ENCODE measurements at regions not wholly inside any gene's neighbourhood (a gene's known extent, or its start where the extent isn't known, plus 50 kb on each side); places are given as distances from the start of the nearest gene placed in this dataset.

DNA sequence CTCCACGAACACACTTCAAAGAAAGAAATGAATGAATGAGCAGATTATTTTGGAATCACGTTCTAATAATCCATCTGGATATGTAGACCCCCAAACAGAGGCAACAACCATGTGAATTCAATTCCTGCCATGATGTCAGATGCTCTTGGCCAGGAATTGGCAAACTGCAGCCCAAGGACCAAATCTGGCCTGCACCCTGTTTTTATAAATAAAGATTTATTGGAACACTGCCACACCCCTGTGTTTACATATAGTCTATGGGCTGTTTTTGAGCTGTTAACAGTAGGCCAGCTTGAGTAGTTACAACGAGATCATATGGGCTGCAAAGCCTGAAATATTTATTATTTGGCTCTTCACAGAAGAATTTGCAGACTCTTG, 336.0 kb upstream of the ZFHX3 start:
- DNase-seq (ENCODE audit: low spot score) (no peak), FAIRE-seq (no peak), ATAC-seq (no peak)
- intact Hi-C loops (cut with micrococcal nuclease; ENCODE audit: unreplicated experiment) (no loop called here), in situ Hi-C loops (cut with HindIII; ENCODE audit: extremely low pct_ligation_motif_present, low pct_unique_long_range_greater_than_20kb) (no loop called here)
- no TSS peak for BruUV-seq (replicated peaks)
- H4K20me1 ChIP-seq (ENCODE audit: insufficient read depth, low read length): no peaks in the 10 kb centered on the region
- H2AFZ ChIP-seq (ENCODE audit: low read length): no peak overlapping the region
- ChIA-PET CTCF (ENCODE audit: low intra/inter-chr PET ratio, low total read pairs) (no interaction called here), POLR2A (no interaction called here)
- WGBS (ENCODE audit: low lambda C conversion rate): 0% methylated on average over 3 of the region's 3 CpGs
- no peak overlapping the region for H3K9ac ChIP-seq (ENCODE audit: insufficient read depth, low read depth, low read length)
- H3K27ac ChIP-seq (ENCODE audit: extremely low read length, insufficient read depth, low read length): no peak overlapping the region
- TF ChIP-seq ZBTB7A (CRISPR knock-in tag; IDR thresholded peaks at IDR 0.05): no peak
- TF ChIP-seq SMAD9 (CRISPR knock-in tag; IDR thresholded peaks at IDR 0.05): no peak
- TF ChIP-seq ZNF589 (CRISPR knock-in tag; conservative IDR thresholded peaks at IDR 0.05): no peak
- no peak for TF ChIP-seq ZNF674 (CRISPR knock-in tag; IDR thresholded peaks at IDR 0.05; ENCODE audit: low read depth)
- TF ChIP-seq ZNF614 (CRISPR knock-in tag; IDR thresholded peaks at IDR 0.05; ENCODE audit: borderline replicate concordance): no peak
- no peak for TF ChIP-seq FOXK2 (IDR thresholded peaks at IDR 0.05)
- no peak for TF ChIP-seq RFXAP (CRISPR knock-in tag; IDR thresholded peaks at IDR 0.05; ENCODE audit: borderline replicate concordance)
- TF ChIP-seq ZSCAN25 (CRISPR knock-in tag; IDR thresholded peaks at IDR 0.05): no peak
- TF ChIP-seq TBL1XR1 (IDR thresholded peaks at IDR 0.05; ENCODE audit: borderline replicate concordance, low read length, partially characterized antibody): no peak
- TF ChIP-seq ZNF619 (CRISPR knock-in tag; IDR thresholded peaks at IDR 0.05): no peak
- TF ChIP-seq ZNF775 (CRISPR knock-in tag; IDR thresholded peaks at IDR 0.05; ENCODE audit: borderline replicate concordance): no peak
- no peak for TF ChIP-seq ZNF670 (CRISPR knock-in tag; IDR thresholded peaks at IDR 0.05; ENCODE audit: borderline replicate concordance)
- TF ChIP-seq ZNF598 (CRISPR knock-in tag; IDR thresholded peaks at IDR 0.05; ENCODE audit: borderline replicate concordance): no peak
- H3K9me3 ChIP-seq (ENCODE audit: low read length): no peaks in the 10 kb centered on the region
- no peak overlapping the region for H3K4me3 ChIP-seq (replicated peaks in 1 of 3; ENCODE audit: insufficient read depth in 1 of 3, low read depth in 2 of 3, low read length in 3 of 3)
- peaks cover 2 to 48% of the 10 kb centered on the region in 2 experiments; a peak in 2 of 5 replicates for H3K27me3 ChIP-seq (ENCODE audit: control insufficient read depth in 1 of 2, insufficient read depth in 2 of 2, low read length in 2 of 2)
- H3K4me2 ChIP-seq (ENCODE audit: low read depth, low read length): no peak overlapping the region
- no peaks in the 10 kb centered on the region for H3K4me1 ChIP-seq (ENCODE audit: insufficient read depth, low read length)
- H3K79me2 ChIP-seq (ENCODE audit: insufficient read depth, low read length): no peaks in the 10 kb centered on the region
- no peaks in the 10 kb centered on the region for H3K36me3 ChIP-seq (replicated peaks in 1 of 2; ENCODE audit: control insufficient read depth in 1 of 2, insufficient read depth in 2 of 2, low read length in 2 of 2)

Measured in HepG2 (cell line).